Right ventricle myocardium inferior (tissue), 1 donor: ENCODE measurements at regions not wholly inside any gene's neighbourhood (a gene's known extent, or its start where the extent isn't known, plus 50 kb on each side); places are given as distances from the start of the nearest gene placed in this dataset.

ENCODE experiments used
- ATAC-seq: fragments of 200-7000 bp; cut with Tn5 transposase; one replicate; pipeline ENCODE4 v1.9.1; 2020; ENCODE audit warnings: mild to moderate bottlenecking, moderate library complexity
- DNase-seq: peaks from one replicate; pipeline ENCODE4 v3.0.0; 2021; ENCODE audit errors: missing footprints
- intact Hi-C: fragments of 100-400 bp; cut with DNase I; formaldehyde crosslinking; loops from one replicate; pipeline ENCODE4 v1.11.0; 2022
- donor health status: DM: no; HTN: yes; CAD: no; lungs with severe emphysema.

- intact Hi-C loops, result no loop called here
- DNase-seq (no peak), ATAC-seq (no peak)
Measured at GRCh38 chr3:117441851-117442250, 732.3 kb downstream of the TUSC7 start.

GRCh38 chr3:117442566-117442965 lies 733.0 kb downstream of the TUSC7 start:
- ATAC-seq (no peak), DNase-seq (no peak)
- intact Hi-C loops, result no loop called here

GRCh38 chr3:117443014-117443413 lies 733.4 kb downstream of the TUSC7 start:
- no peak for ATAC-seq
- no peak for DNase-seq
- intact Hi-C loops, result no loop called here

- no peak for ATAC-seq
- DNase-seq, result no peak
- intact Hi-C loops, result no loop called here
Measured at GRCh38 chr3:117444175-117444574, 734.6 kb downstream of the TUSC7 start.

GRCh38 chr3:117447419-117447818 lies 737.8 kb downstream of the TUSC7 start:
- no peak for DNase-seq
- intact Hi-C loops, result no loop called here

GRCh38 chr3:117450026-117450425 lies 740.4 kb downstream of the TUSC7 start:
- ATAC-seq, result no peak
- intact Hi-C loops, result no loop called here

More at GRCh38 chr3:117447419-117447818, 737.8 kb downstream of the TUSC7 start:
- no peak for ATAC-seq

GRCh38 chr3:117454254-117454653 lies 744.7 kb downstream of the TUSC7 start:
- no peak for ATAC-seq

More at GRCh38 chr3:117450026-117450425, 740.4 kb downstream of the TUSC7 start:
- DNase-seq, result no peak

GRCh38 chr3:117454908-117455307 lies 745.3 kb downstream of the TUSC7 start:
- DNase-seq (no peak), ATAC-seq (no peak)
- intact Hi-C loops, result no loop called here

More at GRCh38 chr3:117454254-117454653, 744.7 kb downstream of the TUSC7 start:
- no peak for DNase-seq
- intact Hi-C loops, result no loop called here

- ATAC-seq (no peak), DNase-seq (no peak)
- intact Hi-C loops, result no loop called here
Measured at GRCh38 chr3:117455782-117456181, 746.2 kb downstream of the TUSC7 start.

GRCh38 chr3:117463276-117464115 lies 753.9 kb downstream of the TUSC7 start:
- DNase-seq (no peak), ATAC-seq (no peak)
- intact Hi-C loops, result no loop called here

GRCh38 chr3:117471831-117472230 lies 762.3 kb downstream of the TUSC7 start:
- no peak for DNase-seq
- intact Hi-C loops, result no loop called here
- no peak for ATAC-seq

GRCh38 chr3:117473981-117474538 lies 764.5 kb downstream of the TUSC7 start:
- ATAC-seq, result no peak
- intact Hi-C loops, result no loop called here
- no peak for DNase-seq

GRCh38 chr3:117476572-117476971 lies 767.0 kb downstream of the TUSC7 start:
- intact Hi-C loops, result no loop called here
- no peak for ATAC-seq
- DNase-seq, result no peak

GRCh38 chr3:117477214-117477755 lies 767.7 kb downstream of the TUSC7 start:
- DNase-seq, result no peak
- intact Hi-C loops, result no loop called here
- no peak for ATAC-seq

- no peak for DNase-seq
- intact Hi-C loops, result no loop called here
- ATAC-seq, result no peak
Measured at GRCh38 chr3:117479095-117479494, 769.5 kb downstream of the TUSC7 start.

GRCh38 chr3:117480525-117480924 lies 770.9 kb downstream of the TUSC7 start:
- DNase-seq, result no peak
- no peak for ATAC-seq
- intact Hi-C loops, result no loop called here

GRCh38 chr3:117480972-117481371 lies 771.4 kb downstream of the TUSC7 start:
- ATAC-seq, result no peak

GRCh38 chr3:117483839-117484238 lies 774.3 kb downstream of the TUSC7 start:
- ATAC-seq, result no peak
- intact Hi-C loops, result no loop called here
- no peak for DNase-seq

More at GRCh38 chr3:117480972-117481371, 771.4 kb downstream of the TUSC7 start:
- DNase-seq, result no peak
- intact Hi-C loops, result no loop called here

GRCh38 chr3:117485841-117486240 lies 776.3 kb downstream of the TUSC7 start:
- DNase-seq, result no peak
- intact Hi-C loops, result no loop called here
- no peak for ATAC-seq
